Epidermal melanocyte (primary cell): ENCODE measurements at regions not wholly inside any gene's neighbourhood (a gene's known extent, or its start where the extent isn't known, plus 50 kb on each side); places are given as distances from the start of the nearest gene placed in this dataset.
"Not testable (repeated sequence)": the region's sequence is repeated elsewhere in the genome, so short reads cannot be mapped to it uniquely, and the experiment has no call there.

Source experiments
- DNase-seq: peaks from one replicate; pipeline ENCODE4 v3.0.0; 2011; ENCODE audit warnings: low spot score; ENCODE audit not compliant: insufficient read length

DNA sequence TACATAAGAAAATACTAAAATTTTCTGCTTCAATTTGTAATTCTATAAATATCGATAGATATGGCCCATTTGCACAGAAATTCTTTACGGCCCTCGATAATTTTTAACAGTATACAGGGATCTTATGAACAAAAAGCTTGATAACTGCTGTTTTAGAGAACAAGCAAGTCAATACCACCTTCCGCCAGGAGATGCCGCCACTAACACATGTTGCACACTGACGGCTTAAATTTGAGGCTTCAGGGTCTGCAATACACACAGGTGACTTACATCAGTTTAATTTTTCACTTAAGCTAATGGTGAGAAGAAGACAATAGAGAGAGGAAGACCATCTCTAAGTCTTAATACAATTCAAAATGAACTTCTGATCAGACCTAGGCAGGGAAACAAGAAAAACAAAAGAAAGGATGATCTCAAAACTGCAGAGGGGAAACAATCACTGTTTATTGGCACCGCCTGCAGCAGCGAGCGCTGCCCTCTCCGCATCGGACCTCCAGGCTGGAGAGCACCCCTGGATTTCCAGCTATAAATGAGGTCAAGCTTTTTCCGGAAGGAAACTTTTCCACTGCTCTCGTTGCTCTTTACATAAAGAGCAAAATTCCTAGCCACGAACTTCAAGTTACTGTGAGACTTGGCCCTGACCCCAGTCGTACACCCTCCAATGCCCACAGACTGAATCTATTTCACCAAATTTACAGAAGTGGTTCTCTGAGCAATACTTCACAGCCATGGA, 53.9 kb downstream of the OTOR start:
- peak; percentile 38 for DNase-seq

DNA sequence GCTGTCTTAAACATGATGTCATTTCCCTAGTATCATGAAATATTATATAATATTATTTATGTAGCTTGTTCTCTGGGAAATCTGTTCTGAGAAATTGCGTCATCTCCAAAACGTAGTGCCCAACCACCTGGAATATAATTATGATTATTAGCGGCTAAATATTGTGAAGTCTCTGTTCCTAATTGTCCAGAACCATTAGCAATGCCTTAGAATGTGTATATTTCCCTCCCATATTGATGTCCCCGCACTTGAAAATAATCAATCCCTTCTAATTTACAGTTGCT, 54.4 kb downstream of the OTOR start:
- no peak for DNase-seq

DNA sequence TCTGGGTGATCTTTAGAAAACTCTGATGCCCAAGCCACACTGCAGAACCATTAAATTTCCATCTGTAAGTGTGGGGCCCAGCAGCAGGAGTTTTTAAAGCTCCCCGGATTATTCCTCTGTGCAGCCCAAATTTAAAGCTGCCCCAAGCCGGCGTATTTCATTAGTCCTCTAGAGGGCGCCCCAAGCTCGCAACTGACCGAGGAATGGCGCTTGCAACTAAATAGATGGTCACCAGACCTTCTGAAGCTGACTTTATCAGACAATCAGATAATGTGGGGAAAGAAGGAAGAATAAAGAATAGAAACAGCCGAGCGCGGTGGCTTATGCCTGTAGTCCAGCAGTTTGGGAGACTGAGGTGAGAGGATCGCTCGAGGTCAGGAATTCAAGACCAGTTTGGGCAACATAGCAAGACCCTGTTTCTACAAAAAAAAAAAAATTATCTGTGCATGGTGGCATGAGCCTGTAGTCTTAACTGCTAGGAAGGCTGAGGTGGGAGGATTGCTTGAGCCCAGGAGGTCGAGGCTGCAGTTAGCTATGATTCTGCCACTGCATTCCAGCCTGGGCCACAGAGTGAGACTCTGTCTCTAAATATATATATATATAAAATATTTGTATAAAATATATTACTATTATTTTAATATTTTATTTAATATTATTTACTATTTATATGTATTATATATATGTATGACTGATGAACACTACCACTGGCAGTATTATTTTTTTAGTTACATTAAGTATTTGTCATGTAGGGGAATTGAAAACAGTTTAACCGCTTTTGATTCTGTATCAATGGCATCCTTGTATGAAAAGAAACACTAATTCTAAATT, 56.0 kb downstream of the OTOR start:
- DNase-seq = peak; percentile 47

DNA sequence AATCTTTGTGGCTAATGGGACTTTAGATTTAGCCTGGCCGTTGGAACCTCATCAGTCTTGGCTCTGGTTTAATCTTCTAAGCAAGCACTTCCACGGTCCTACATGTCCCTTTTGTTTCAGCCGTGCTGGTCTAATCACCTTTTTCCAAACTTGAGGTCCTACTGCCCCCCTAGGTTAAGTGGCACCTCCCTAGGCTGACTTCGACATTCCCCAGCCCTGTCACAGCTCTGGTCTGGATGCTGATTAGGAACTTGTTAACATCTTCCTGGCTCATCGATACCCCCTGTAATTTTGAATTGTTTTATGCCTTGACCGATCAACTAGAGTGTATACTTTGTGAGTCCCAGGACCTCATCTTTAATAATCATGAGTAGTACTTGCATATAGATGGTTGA, 56.6 kb downstream of the OTOR start:
- DNase-seq = no peak

DNA sequence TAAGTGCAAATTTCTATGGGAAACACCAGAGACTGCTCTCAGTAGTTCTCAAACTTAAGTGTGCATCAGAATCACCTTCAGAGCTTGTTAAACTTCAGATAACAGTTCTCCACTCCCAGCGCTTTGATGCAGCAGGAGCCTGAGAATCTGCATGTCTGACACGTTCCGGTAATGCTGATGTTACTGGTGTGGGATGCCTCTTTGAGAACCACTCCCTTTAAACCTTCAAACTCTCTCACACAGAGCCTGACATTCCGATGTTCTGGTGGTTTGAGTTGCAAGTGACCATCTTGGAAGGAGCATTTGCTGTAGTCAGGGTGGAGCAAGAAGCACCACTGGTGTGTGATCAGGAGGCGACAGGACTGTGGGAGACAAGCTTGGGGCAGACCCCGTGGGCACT, 57.9 kb downstream of the OTOR start:
- DNase-seq = no peak

DNA sequence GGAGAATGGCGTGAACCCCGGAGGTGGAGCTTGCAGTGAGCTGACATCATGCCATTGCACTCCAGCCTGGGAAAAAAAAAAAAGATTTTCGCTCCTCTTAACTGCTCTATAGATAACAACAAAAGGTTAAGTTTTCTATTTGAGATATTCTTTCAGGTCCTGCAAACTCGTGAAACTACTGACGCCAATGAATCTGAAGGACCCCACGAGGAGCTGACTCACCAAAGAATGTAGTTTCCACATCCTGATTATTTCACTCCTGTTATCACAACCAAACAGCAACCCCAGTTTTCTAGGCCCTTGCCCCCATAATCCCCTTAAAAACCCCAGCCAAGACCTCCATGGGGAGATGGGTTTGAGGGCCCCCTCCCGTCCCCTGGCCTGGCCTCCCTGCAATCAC, 58.7 kb downstream of the OTOR start:
- no peak for DNase-seq

DNA sequence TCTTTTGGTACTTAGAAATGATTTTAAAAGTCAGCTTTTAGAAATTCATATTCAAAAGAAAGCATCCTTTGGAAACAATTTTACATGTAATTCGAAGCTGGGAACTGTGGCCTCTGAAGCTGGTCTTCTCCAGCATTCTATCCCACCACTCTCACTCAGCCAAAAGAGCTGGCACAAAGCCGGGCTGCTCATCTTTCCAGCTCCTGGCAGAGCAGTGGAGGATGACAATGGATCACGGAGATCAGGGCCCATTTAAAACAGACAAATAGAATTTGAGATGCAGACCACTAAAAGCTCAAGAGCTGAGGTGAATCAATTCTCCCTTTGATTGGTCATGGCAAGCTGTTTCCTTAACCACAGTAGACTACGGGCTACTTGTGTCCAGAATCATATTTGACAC, 60.6 kb downstream of the OTOR start:
- no peak for DNase-seq

DNA sequence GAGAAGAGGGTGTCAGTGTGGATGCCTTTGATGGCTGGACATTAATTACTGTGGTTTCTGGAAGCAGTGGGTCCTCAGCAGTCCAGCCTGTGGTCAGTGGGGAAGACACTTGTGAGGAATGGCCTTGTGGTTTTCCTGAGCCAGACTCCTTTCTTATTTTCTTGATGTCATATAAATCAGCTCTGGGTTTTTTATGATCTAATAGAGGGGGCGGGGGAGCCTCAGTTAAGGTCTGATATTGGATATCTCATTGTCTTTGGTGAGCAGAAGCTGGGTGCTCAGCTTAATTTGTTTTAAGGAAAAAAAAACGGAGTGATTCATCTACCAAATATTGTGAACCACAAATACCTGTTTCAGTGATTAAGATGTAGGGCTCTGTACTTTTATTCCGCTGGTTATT, 62.1 kb downstream of the OTOR start:
- DNase-seq = no peak

DNA sequence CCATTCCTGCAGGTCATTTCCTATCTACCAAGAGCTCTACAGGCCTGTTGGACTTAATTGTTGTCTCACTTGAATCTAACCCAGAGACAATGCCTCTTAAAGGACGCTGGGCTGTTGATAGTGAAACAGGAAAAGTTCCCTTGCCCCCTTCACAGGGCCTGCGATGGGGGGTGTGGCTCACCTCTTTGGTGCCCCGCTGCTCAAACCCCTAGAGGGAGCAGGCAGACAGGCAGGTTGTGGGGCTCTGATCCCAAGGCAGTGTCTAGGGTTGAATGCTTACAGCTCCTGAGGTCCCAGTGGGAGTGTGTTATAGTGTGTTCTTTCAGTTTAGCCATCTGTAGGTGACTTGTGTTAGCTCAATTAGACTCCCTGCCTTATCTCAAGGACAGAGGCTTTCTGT, 68.0 kb downstream of the OTOR start:
- DNase-seq = no peak

DNA sequence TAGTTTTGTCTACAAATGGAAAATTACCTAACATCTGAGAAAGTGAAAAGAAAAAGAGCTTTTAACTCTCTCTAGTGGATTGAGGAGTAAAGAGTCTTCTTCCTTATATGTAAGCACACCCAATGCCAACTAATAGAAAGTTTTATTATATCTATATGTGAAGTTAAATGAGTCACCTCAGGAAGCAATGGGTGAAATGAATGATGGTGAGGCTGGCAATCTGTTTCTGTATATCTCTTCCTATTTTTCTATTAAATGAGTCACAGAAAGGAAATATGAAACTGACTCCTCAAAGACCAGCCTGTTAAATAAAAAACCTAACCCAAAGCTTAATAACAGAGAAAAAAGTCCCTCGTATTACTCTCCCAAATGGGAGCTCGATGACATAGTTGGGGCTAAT, 71.3 kb downstream of the OTOR start:
- no peak for DNase-seq

DNA sequence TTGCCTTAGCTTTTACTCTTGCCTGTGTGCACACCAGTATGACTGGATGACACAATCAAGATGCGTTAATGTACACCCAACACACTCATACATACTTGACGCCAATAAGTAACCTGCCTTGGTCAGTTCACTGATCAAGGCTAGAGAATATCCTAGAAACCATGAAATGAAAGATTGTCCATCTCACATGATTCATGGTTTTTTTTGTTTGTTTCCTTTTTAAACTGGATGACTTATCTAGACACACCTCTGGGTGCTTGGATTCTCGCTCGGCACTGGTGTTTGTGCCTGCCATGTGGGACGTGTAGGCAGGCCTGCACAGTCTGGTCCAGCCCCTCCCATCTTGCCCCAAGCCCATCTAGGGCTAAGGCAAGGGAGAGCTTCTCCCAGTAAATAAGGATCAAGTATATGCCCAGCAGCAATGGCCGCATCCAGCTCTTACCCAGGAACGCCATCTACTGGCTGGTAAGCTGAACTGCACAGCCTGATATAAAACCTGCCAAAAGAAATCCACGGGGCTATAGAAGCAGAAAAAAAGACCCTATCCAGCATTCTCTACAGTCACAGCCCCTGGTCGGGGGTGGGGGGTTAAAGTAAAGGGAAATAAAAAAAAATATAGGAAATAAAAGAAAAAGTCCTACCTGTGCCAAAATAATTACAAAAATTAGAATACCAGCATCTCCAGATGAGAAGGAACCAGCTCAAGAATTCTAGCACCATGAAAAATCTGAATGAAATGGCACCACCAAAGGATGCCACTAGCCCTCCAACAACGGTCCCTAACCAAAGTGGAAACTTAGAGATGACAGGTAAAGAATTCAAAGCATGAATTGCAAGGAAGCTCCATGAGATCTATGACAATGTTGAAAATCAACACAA, 73.3 kb downstream of the OTOR start:
- no peak for DNase-seq

DNA sequence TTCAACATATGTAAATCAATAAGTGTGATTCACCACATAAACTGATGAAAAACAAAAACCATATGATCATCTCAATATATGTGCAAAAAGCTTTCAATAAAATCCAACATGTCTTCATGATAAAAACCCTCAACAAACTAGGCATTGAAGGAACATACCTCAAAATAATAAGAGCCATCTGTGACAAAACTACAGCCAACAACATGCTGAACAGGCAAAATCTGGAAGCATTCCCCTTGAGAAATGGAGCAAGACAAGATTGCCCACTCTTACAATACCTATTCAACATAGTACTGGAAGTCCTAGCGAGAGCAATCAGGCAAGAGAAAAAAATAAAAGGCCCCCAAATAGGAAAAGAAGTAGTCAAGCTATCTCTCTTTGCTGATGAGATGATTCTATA, 76.5 kb downstream of the OTOR start:
- no peak for DNase-seq

DNA sequence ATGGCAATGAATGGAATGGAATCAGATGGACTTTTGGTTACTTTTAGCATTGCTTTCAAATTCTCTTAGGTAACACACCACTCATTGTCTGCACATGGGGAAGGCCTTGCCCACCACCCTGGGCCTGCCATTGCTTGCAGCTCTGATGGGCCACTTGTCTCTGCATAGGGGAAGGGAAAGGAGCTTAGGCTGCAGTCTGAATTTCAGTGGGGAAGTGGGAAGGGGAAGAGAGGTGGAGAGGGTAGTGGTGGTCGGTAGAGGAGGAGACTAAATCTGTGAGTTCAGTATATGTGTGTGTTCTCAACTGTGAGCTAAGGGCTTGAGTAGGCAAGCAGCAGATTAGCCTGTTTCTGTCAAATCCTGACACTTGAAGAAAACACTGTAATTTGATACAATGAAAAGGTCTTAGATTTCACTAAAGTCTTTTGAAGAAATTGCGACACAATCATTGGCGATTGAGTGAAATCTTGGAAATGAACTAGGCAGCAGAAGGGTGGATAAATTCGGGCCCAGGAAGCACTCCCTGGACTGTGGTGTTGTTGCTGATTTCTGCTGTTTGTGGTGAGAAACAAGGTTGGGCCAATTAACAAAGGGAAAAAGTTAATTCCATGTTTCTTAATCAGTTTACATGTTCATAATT, 80.6 kb downstream of the OTOR start:
- DNase-seq = no peak

DNA sequence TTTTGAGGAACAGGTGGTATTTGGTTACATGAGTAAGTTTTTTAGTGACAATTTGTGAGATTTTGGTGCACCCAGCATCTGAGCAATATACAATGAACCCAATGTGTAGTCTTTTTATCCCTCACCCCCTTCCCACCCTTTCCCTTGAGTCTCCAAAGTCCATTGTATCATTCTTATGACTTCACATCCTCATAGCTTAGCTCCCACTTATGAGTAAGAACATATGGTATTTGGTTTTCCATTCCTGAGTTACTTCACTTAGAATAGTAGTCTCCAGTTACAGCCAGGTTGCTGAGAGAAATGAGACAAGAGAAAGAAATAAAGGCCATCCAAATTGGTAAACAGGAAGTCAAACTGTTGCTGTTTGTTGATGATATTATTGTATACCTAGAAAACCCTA, 87.5 kb downstream of the OTOR start:
- not testable (repeated sequence) for DNase-seq

DNA sequence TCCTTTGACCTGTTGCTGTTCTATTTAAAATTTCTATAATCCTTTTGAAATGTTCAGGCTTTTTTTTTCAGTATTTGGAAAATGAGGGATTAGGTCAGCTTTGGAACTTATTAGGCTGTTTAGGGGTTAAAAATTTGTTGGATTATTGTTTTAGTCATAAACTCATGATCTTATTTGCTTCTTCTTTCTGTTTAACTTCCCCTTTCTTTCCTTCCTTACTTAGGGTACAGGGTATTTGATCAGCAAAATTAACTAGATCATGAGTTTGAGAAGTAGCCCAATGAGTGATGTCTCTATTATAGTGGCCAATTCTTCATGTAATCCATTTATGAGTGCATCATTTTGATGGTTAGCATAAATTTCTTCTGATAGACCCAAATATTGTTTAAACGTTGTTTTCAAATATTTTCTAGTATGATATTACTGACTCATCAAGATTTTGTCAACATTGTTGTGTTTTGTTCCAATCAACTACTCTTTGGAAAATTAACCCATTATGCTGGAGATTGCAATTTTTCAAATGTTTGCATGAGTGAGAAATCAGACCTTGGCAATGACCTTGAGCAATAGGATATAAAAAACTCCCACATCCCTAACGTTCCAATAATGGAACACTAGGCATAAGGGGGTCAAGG, 94.4 kb downstream of the OTOR start:
- DNase-seq = no peak

DNA sequence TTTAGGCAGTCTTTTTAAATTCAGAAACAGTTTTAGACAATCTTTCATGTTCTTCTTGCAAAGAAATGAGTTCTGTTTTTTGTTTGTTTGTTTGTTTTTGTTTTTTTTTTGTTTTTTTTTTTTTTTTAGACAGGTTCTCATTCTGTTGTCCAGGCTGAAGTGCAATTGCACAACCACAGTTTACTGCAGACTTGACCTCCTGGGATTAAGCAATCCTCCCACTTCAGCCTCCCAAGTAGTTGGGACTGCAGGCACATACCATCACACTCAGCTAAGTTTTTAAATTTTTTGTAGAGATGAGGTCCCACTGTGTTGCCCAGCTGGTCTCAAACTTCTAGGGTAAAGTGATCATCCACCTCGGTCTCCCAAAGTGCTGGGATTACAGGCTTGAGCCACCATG, 96.2 kb downstream of the OTOR start:
- DNase-seq = no peak

DNA sequence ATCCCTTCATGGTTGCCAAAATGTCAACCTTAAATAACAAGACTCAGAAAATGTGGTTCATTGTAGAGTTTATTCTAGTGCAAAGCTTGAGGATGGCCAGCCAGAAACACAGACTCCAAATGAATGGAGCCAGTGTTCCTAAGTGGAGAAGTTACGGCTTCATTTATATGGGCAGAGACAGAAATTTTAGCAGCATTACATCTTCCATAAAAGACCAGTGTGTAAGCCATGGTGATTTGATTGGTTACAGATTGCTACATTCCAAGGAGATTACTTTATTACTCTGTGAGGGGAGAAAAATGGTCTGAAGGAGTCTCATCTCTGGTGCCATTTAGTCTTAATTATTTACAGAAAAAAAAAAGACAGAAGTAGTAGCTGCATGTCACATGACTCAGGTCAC, 97.8 kb downstream of the OTOR start:
- DNase-seq = peak; percentile 71

DNA sequence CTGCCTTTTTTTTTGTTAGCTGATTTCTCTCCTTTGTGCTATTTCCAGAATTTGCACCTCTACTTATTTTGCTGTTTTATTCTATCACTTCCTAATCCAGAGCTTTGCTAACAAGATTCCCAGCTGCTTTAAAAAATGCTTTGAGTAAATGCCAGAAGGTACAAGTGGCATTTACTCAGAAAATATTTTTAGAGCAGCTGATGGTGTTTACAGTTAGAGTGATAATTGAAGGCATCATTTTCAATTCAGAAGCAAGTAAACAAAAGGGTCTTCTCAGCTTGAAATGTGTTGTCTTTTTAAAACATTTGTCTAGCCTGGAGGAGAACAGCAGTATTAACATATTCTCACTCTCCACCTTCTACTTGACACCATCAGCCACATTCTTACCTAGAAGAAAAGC, 99.9 kb downstream of the OTOR start:
- DNase-seq = no peak

DNA sequence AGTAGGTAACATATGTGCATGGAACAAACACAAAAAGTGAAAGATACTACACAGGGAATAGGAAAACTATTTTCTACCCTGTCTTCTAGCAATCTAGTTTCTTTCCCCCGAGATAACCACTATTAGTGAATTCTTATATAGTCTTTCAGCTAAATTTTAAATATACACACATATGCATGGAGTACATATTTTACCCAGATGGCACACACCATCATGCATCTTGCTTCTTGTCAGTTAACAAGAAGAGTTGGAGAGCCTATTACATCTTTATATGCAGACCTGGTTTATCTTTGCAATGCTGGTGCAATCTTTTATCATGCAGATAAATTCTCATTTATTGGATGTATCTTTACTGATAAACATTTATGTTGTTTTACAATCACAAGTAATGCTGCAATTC, 100.4 kb downstream of the OTOR start:
- no peak for DNase-seq

DNA sequence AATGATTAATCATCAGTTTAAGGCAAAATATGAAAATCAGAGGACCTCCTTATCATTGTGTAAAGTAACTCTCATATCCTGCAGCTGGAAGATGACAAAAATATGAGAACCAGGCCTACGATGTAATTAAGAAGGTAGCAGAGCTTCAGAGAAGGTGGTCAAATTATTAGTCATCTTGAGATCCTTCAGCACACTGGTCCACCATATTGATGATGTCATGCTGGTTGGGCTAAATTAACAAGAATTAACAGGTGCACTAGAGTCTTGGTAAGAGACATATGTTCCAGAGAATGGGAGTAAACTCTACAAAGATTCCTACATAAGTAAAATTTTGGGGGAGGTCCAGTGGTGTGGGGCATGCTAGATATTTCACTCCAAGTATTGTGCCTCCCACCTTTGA, 112.8 kb downstream of the OTOR start:
- no peak for DNase-seq

DNA sequence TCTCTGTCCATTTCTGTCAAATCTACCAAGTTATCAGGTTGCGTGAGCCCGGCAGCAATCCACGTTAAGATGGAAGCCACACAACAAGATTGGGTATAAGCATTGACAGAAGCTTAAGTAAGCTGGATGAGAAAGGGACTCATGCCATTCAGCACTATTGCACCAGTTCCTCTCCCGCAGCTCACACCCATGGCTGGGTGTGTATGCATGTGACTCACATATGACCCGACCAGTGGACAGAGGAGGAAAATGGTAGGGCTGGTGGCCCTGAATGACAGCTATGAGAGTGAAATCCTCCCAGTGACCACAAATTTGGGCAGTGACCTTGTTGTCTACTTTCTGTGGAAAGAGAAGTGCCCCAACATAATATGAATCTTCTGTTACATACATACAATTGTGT, 113.5 kb downstream of the OTOR start:
- no peak for DNase-seq
